ENCODE measurements at regions not wholly inside any gene's neighbourhood (a gene's known extent, or its start where the extent isn't known, plus 50 kb on each side); places are given as distances from the start of the nearest gene placed in this dataset.

DNA sequence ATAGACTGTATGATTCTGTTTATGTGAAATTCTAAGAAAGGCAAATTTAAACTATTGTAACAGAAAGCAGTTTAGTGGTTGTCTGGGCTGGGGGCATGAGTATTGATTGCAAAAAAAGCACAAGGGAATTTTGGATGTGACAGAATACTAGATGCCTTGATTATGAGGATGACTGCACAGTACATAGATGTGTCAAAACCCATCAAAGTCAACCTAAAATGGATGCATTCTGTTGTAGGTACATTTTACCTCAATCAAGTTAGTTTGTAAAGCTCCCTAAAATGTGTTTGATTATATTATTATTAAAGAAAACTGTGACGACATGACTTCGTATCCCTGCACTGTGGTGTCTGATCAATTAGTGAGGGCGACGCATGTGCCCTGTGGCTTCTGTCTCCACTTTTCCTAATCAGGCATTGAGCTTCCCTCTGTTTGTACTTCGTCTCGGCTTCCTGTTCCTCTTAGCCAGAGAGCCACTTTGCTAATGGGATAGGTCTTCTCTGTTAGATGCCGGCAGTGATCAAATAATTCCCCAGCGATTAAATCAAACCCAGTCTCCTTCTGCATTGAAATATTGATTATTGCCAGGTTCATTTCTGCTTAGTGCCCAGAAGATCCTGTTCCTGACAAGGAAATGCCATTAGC is 118.3 kb upstream of the GGTLC1 start:
- no peak for DNase-seq (ENCODE audit: low read depth, low spot score)

DNA sequence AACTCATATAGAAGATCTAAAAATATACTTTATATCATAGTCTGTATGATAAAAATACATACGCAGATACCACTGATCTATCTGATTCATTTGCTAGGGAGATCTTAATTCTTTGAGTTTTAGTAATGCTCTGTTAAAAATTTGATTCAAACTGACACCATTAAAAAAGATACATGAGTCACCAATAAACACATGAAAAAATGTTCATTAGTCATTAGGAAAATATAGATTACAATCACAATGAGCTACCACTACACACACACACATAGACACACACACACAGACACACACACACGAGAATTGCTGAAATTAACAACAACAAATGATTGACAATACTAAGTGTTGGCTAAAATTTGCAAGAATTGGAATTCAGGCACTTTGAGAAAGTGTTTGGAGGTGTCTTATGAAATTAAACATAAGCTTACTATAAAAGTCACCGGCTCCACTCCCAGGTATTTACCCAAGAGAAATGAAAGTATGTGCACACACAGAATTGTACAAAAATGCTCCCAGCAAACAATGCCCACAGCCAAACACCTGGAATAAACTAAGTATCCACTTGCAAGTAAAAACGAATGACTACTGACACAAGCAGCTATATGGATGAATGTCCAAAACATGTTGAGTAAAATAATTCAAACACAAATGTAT is 117.7 kb upstream of the GGTLC1 start:
- no peak for DNase-seq (ENCODE audit: low read depth, low spot score)

DNA sequence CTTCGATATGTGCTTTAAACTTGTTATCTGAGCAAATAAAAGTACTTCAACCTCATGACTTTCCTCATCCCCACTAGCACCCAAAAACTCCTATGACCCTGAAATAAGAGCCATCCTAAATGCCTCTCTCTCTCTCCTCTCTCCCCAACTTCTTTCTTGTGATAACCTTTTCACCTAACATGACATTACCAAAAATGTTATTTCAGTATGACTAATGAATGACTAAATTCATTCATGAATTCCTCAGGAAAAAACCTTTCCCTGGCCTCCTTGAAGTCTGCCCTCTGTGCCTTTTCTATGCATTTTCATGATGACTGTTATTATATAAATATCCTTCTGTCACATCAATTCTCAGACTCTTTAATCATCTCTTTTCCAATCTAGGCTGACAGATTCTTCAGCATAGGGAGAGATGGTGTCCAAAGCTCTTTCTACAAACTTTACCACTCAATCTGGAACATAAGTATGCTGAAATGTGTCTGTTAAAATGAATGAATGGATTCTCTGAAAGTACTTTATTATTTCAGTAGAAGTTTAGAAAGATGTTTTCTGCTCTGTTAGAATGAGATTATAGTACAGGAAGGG is 114.3 kb upstream of the GGTLC1 start:
- no peak for DNase-seq (ENCODE audit: low read depth, low spot score)

DNA sequence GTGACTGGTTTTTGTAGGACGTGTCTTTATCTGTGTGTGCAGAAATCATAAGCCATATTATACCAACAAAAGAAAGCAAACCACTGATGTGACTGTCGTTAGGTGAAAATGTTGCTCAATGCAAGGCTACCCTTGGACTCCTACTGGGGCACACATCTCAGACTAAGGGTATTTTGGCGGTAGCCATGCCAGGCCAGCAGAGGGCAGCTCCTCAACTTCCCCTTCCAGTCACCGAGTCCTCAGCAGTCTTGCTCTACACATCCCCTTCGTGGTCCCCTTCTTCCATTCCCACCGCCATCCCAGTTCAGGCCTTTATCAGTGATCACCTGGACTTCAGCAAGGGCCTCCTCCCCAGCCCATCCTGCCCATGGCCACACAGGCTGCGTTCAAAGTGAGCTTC is 113.7 kb upstream of the GGTLC1 start:
- DNase-seq (ENCODE audit: low read depth, low spot score), result no peak

DNA sequence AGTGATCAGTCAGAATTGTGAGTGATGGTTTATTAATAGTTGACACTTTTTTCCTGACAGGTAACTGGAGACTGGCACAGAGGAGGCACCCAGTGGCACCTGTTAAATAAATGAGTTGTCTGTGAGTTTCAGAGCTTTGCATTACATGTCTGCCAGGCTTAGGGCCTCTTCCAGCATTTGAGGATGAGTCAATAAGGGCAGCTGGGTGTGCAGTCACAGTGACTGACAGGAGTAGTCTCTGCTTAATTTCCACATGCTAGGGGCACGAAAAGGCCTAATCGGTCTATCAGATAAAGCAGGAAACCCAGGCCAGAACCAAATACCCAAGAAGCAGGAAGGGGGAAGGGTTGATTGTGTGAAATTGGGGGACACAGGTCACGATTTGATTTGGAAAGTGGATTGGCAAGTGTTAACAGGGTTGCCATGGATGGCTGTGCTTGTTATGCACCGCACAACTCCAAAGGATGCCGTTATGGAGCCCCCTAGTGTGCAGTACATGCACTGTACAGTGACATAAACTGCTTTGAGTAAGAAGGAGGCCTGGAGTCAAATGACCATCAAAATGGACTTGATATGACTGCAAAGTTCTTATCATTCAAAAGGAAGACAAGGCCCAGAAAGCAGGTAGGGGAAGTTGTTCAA is 111.9 kb upstream of the GGTLC1 start:
- DNase-seq (ENCODE audit: low read depth, low spot score), result no peak

DNA sequence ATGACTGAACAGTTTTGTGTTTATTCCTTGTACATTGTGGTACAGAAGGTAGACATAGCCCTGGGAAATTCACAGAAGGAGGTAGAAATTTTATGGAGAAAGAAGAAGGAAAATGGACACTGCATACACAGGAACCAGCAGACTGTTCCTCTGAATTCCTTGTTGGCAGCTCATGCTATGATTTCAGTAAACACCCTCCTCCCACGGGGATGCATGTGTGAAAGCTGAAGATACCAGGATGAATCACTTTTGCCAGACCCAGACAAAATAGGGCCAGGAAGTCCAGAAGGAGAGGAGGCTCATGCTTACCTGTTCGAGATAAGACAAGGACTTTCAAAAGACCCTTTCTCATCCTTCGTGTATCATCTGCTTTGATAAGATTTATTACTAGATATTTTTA is 110.3 kb upstream of the GGTLC1 start:
- DNase-seq (ENCODE audit: low read depth, low spot score), result no peak

DNA sequence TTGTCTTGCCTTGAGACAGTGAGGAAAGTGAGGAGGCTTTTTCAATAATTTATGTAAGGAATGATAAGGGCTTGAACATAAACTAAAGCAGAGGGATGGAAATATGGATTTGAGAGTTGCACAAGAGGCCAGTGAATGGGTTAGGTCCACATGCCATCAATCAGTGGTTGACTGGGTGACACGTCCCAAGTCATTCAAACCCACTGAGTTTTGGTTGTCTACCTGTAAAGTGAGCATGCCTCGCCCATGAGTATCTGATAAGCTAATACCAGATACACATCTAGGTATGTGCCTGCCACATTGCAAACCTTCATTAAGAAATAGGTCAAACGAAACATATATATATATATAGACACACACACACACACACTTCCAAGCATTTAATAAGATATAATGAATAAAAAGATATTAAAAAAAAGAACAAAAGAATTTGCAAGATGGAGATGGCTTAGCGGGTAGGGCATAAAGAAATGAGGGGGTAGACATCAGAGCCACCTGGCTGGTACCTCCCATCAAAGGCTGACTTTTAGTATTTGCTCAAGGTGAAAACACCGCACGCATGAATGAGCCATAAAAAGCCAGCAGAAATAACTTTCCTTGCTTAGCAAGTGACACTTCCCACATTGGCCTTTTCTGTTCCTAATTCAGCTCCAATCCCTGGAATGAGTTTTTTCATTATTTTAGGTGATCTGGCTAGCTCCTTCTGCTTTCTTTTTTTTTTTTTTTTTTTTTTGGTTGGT is 109.1 kb upstream of the GGTLC1 start:
- no peak for DNase-seq (ENCODE audit: low read depth, low spot score)

DNA sequence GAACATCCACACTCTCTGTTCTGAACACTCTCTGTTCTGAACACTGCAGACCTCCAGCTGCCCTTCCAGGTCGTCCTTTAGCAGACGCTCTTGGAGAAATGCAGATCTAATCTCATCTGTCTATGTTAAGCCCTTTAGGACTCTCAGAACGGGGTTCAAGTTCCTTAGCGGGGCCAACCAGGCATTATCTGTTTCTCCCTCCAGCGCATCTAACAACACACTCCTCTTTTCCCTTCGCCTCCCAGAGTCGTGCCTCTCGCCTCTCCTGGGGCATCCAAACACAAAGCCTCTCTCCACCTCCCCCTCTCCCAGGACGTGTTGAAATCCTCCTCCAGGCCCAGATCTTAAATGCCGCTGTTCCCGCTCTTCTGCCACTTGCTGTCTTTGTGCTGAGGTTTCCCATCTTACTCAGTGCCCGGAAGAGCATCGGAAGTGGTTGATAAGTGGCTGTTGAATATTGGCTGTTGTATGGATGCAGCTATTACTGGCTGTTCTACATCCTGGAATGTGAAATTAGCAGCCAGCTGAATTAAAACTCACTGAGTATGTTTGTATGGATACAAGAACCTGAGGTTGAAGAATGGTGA is 108.4 kb upstream of the GGTLC1 start:
- no peak for DNase-seq (ENCODE audit: low read depth, low spot score)

DNA sequence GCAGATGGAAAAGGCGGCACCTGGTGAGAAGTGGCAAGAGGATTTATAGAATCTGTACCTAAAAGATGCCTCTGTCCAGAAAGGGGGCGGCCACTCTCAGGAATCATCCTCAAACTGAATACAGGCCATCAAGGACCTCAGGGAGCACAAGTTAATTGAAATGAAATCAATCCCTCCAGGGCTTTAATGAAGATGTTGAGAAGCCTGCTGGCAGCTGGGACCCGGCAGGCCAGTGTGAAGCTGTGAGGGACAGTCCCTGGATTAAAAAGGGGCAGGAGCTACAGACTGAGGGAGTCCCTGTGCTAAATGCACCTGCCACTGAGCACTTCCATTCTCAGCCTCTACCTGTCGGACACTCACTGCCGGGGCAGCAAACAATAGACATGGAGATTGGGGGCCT is 107.7 kb upstream of the GGTLC1 start:
- DNase-seq (ENCODE audit: low read depth, low spot score), result no peak

DNA sequence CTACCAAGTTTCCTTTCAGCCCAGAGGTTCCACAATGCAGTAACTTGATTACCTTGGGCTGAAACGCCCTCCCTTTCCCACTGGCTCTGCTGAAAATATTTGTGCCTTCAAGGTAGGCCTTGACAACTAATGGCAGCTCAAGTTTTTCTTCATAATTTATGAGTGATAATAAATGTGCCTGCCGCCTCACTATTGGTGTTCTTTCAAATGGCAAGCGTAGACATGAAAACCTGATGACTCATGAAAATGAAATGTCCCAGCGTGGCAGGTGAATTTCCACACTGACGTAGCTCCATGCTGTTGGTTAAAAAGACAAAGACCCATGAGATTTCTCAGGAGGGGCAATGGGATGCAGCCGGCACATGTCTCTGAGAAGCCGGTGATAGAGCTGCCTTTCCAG is 107.2 kb upstream of the GGTLC1 start:
- DNase-seq (ENCODE audit: low read depth, low spot score), result no peak

DNA sequence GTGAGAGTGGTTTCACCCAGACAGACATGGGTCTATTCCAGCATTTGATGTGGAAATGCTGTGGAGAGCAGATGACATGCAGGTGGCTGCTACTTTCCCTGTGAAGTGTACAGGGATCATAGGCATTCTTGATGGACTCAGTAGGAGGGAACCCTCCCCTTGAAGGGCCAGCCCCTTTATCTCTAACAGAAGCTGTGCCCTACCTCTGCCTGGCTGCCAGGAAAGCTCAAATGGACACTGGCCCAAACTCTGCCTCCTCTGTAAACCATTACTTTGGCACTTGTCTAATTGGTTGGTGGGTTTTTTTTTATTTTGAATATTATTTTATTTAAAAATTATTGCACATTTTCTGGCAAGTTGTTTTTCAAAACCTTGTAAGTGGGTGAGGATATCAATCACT is 106.7 kb upstream of the GGTLC1 start:
- no peak for DNase-seq (ENCODE audit: low read depth, low spot score)

DNA sequence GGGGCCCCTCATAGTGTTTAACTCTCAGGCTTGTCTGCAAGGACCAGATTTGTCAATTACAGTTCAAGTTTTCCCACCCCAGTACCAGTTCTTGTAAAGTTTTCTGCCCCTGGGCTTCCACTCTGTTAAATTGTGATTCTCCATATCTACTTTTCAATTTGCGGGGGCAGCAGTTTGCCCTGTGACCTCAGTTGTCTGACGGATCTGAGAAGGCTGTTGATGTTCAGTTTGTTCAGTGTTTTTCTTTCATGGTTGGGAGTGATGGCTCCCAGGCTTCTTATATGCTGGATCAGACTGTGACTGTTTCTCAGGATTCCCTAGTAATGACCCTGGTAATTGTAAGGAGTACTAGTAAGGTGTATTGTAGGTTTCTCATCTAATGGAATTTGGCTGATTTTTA is 101.0 kb upstream of the GGTLC1 start:
- no peak for DNase-seq (ENCODE audit: low read depth, low spot score)

DNA sequence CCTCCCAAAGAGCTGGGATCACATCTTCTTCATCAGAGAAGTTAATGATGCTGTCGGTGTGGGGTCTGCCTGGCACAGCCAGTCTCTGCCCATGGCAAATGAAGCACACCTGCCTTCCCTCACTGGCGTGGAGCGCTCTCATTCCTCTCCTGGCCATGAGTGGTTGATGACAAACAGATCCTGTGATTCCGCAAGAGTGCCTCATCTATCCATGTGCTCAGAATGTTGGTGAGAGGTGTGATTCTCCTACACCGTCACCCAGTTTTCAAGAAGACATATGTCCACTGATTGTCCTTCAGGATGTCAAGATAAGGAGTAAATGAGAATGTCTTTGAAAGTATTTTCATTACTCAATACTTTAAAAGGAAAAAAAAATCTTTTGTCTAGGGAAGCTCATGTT is 97.5 kb upstream of the GGTLC1 start:
- DNase-seq (ENCODE audit: low read depth, low spot score), result no peak

DNA sequence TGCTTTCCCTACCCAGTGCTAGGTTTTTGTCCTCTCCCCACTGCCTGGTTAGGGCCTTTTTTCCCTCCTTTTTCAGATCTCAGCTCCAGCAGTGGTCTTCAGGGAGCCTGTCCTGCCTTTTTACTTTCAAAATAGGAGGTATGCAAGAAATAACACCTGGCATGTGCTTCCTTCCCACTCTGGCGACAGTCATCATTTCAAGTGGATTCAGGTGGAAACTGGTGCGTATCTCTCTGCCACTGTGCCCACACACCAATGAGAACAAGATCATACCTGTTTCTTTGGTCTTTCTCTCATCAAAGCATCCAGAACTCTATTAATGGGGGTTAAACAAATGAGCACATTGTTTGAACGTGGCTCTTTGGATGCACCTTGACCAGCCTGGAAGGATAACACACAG is 95.7 kb upstream of the GGTLC1 start:
- DNase-seq (ENCODE audit: low read depth, low spot score), result no peak

DNA sequence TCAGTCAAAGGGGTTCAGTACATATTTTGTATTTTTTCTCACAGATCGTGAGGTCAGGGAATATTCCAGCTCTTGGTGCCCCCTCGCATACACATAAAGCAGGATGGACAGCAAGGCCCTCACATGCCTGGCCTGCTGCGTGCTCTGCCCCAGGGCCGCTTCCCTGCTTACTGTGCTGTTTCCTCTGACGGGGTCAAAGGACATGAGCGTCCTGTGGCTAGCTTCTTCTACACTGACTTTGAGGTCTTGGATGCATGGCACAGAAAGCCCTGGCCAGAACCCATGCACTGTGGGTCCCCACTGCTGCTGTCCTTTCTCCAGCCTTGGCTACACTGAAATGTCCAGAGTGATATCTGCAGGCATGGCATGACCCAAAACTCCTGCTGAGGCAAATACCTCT is 92.5 kb upstream of the GGTLC1 start:
- no peak for DNase-seq (ENCODE audit: low read depth, low spot score)

DNA sequence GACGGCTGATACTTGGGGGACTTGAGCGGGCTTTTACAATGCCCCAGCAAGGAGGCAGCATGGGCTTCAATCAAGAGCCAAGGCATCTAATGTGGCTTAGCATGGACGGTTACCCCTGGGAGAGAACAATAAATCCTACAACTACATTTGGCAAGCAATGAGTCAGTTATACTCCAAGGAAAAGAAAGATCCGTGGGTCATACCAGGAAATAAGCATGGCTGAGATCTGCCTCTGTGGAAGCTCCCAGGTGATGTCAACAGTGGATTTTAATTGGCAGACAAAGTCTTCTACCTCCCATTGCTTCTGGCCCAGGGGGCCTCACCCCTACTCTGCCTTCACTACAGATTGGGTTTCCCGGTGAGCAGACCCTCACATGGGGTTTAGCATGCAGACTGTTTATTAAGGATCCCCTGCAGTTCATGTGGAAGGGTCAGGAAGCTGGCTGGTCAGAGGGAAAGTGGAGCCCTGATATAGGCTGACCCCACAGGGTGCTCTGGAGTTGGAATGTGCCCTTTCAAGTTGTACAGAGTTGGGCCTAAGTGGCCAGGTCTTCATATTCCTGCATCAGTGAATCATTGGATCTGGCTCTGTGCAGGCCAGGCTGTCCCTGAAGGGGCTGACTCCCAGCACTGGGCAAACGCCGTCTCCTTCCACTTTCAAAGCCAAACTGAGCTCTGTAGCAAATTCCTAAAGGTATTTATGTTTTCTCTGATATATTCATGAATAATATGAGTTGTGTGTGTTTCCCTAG is 91.3 kb upstream of the GGTLC1 start:
- DNase-seq (ENCODE audit: low read depth, low spot score), result no peak

DNA sequence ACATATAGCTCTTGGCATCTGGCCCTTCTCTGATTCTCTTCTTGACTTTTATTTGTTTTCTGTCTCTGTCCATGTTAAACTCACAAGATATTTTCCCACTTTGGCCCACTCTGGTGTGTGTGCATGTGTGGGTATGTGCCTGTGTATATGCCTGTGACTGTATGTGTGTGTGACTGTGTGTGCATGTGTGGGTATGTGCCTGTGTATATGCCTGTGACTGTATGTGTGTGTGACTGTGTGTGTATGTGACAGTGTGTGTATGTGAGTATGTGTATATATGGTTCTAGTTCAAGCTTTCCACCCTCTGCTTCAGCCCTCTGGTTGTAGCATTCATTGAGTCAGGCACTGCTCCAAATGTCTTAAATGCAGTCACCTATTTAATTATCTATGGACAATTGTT is 88.6 kb upstream of the GGTLC1 start:
- no peak for DNase-seq (ENCODE audit: low read depth, low spot score)

DNA sequence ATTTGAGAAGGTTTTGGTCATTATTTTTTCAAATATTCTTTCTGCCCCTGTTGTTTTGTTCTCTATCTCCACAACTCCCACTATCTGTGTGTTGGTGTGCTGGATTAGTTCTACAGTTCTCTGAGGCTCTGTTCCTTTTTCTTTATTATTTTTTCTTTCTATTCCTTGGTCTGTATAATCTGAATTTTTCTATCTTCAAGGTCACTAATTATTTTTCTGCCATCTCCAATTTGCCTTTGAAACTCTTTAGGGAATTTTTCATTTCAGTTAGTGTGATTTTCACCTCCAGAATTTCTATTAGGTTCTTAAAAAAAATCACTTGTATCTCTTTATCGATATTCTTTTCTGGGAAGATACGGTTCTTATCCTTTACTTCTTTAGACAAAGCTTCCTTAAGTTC is 82.1 kb upstream of the GGTLC1 start:
- DNase-seq (ENCODE audit: low read depth, low spot score), result no peak

DNA sequence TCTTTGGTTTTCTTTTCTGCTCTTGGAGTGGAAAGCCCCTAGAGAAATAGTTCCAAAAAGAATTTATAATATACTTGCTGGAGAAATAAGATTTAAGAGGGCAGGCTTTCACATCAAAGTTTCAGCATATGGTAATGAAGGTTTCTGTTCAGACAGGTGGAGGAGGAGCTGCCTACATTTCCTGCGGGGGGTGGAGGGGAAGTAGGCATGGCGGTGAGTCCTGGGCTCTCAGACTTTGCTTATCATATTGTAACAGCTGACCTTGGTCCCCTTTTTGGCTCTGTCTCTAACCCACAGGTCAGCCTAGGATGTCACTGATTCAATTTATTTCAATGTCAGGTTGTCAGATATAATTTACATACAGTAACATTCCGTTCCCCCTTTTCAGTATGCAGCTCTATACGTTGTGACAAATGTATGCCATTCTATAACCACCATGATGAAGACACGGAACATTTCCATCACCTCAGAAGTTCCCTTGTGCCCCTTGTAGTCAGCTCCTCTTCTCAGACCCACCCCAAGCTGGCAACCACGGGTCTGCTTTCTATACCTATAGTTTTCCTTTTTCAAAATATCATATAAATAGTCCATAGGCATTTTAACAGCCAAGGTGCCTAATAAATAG is 77.6 kb upstream of the GGTLC1 start:
- no peak for DNase-seq (ENCODE audit: low read depth, low spot score)

DNA sequence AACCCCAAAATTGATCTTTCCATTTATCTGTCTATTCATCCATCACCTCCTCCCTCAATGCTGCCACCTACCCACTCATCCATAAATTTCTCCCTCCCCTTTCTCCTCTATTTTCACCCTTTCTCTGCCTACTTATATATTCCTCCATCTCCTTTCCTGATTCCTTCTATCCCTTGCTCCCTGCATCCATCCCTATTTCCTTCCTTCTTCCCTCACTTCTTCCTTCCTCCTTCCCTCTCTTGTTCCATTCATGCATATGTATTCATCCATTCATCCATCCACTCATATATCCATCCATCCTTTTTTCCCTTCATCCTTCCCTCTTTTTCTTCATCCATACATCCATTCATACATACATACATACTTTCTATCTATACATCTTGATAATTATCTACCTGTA is 76.3 kb upstream of the GGTLC1 start:
- DNase-seq (ENCODE audit: low read depth, low spot score), result no peak

DNA sequence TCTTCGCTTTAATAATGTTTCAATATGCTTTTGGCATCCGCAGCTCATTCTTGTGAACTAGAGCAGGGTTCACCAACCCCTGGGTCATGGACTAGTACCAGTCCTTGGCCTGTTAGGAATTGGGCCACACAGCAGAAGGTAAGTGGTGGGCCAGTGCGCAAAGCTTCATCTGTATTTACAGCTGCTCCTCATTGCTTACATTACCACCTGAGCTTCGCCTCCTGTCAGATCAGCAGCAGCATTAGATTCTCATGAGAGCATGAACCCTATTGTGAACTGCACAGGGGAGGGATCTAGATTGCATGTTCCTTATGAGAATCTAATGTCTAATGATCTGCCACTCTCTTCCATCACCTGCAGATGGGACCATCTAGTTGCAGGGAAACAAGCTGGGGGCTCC is 75.5 kb upstream of the GGTLC1 start:
- DNase-seq (ENCODE audit: low read depth, low spot score), result no peak

Data from smooth muscle cell of the brain vasculature (primary cell).